ENCODE measurements at regions not wholly inside any gene's neighbourhood (a gene's known extent, or its start where the extent isn't known, plus 50 kb on each side); places are given as distances from the start of the nearest gene placed in this dataset.

DNA sequence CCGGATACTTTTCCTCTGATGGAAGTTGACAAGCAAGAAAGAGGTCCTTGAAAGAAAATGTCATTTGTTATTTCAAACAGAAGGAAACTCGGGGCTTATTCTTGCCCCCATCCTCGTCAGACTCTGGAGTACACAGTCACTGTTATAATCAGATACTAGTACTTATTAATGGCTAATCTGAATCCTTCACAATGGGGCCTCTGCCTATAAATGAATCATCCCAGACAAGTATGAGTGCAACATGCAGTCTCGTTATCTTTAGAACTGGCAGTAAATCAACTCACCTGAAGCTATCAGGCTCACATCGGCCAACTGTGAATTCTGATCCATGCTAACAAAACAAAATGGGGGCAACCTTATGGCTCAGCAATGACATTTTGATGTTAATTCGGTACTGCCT, 216.7 kb downstream of the GRIN2B start:
- no peak for DNase-seq (ENCODE audit: low spot score)

DNA sequence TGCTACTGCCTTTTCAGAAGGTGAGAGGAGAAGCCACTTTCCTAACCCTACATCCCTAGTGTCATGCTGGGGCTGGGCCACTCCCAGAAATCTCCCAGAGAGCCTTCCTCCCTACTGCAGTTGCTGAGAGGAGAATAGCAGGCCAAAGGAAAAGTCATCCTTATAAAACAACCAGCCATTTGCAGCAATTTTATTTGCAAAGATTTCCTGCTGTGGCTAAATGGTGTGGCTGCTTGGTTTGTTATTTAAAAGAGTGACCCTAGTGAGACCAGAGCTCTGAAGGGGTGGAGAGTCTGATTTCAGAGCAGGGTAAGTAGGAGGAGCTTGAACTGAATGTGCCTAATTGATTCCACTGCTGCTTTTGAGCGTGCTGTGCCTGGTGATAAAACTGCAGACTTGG, 232.0 kb downstream of the GRIN2B start:
- no peak for DNase-seq (ENCODE audit: low spot score)

GRCh38 chr12:13745111-13745860, 236.1 kb downstream of the GRIN2B start:
- no peak for DNase-seq (ENCODE audit: low spot score)

DNA sequence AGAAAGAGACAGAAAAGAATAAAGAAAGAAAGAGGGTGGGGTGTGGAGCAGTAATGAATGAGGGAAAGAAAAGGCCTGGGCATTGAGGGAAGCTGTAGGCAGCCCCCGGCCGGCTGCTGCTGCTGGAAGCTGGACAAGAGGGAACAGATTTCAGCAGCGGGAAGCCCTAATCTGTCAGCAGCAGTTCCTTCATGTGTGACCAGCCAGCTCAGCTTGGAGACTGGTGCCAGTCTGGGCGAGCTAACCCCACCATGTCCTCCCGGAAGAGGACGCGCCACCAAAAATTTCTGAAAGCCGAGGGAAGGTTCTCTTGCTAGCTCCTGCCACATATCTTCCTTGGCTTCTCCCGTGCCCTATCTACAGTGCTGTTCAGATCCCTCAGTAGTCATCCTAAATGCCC, 236.8 kb downstream of the GRIN2B start:
- no peak for DNase-seq (ENCODE audit: low spot score)

DNA sequence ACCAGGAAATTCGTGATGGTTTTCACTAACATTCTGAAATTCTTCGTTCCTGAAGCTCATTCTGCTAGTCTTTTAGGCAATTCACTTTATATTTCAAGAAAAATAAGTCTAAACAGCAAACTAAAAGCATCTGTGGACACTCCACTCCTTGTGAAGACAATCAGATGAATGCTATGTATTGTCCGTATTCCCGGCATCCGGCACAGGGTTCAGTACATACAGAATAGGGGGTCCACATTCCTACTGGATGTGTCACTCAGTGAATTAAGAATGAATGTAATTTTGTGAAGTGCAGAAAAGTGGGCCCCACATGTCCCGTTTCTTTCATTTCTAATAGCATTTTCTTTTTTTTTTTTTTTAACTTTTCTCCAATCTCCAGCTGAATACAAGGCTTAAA, 241.3 kb downstream of the GRIN2B start:
- DNase-seq (ENCODE audit: low spot score) = no peak

DNA sequence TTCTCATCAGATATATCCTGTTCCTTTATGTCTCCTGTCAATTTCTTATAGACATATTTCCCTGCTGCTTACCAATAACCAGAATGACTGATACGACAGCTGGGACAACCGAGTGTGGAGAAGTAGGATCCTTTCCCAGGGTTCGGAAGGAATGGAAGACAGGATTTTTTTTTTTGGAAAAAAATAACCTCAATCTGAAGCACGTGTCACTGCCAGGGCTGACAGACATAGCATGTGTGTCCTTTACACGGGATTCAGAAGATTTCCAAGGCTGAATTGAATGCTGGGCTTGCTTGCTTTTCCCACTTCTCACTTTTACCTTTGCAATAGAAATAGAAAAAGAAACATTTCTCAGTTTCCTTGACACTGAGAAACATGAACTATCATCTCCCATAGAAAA, 245.7 kb downstream of the GRIN2B start:
- no peak for DNase-seq (ENCODE audit: low spot score)

- no peak for DNase-seq (ENCODE audit: low spot score)
Observed at GRCh38 chr12:13734584-13735152, 246.7 kb downstream of the GRIN2B start.

DNA sequence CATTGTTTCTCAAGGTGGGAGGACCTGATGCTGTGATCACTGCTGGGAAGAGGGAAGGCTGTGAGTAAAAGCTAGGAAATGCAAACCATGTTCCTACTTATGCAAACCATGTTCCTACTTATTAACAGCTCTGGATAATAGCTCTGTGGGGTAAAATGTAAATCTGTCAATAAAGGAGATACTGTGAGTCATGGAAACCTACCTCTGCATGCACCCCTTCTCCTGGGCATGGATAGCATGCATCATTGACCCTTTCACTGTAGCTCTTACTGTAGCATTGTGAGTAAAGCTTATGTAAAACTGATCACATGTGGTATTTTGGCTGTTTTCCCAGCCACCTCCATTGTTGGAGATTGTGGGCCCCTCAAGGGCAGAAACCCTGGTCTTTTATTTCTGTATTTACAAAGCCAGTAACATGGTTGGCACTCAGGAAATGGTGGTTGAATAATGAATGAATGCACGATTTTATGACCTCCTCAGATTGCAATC, 253.7 kb downstream of the GRIN2B start:
- no peak for DNase-seq (ENCODE audit: low spot score)

GRCh38 chr12:13725049-13725448, 256.4 kb downstream of the GRIN2B start:
- DNase-seq (ENCODE audit: low spot score) = no peak

GRCh38 chr12:13724136-13724535, 257.3 kb downstream of the GRIN2B start:
- DNase-seq (ENCODE audit: low spot score) = no peak

DNA sequence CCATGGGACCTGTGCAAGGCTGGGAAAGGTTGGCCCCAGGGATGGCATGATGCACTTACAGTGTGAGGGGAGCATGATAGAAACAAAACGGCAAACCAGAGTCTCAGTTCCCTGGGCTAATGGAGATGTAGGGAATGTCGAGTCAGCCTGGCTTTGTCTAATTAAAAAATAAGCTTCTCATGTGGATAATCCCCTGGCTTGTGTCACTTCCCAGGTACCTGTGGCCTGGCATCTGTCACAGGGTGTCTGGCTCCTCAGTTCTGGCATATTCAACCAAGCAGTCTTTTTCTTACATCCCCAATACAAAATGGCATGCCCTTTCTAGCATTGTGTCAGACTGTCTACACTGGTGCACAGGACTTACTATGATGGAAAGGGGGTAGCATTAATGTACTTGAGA, 261.4 kb downstream of the GRIN2B start:
- DNase-seq (ENCODE audit: low spot score) = no peak

GRCh38 chr12:13718271-13718670, 263.1 kb downstream of the GRIN2B start:
- no peak for DNase-seq (ENCODE audit: low spot score)

DNA sequence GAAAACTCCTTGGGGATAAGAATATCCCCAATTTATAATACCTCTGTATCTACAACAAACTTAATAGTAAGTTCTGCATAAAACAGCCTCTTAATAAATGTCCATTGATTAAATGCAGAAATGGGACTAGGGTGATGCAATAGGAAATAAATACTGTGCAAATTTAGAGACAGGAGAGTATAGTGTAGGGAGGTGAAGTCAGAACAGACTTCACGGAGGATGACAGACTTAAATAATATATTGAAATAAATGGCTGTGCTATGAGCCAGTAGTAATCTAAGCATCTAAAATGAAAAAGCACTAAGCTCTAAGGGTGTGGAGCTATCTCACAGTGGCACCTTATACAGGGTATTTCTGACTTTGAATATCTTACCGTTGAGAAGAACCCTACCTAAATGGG, 265.3 kb downstream of the GRIN2B start:
- no peak for DNase-seq (ENCODE audit: low spot score)

GRCh38 chr12:13713556-13714410, 267.6 kb downstream of the GRIN2B start:
- DNase-seq (ENCODE audit: low spot score) = no peak

GRCh38 chr12:13707829-13708228, 273.6 kb downstream of the GRIN2B start:
- DNase-seq (ENCODE audit: low spot score) = no peak

DNA sequence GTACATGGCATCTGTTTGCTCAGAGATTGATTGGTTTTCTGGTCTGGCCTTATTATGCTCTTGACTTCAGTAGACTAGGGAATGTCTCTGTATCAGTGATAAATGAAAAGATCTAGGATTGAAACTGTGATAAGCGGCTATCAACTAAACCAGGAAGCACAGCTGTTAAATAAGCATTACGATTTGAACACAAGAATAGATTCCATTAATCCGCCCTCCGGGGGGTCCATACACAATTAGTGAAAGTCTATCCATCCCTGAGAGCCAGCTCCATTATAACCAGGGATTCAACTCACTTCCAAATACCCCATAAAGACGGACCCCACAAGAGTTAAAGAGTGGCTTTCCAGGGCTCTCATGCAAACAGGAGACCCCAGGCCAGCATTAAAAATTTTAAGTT, 279.0 kb downstream of the GRIN2B start:
- no peak for DNase-seq (ENCODE audit: low spot score)

DNA sequence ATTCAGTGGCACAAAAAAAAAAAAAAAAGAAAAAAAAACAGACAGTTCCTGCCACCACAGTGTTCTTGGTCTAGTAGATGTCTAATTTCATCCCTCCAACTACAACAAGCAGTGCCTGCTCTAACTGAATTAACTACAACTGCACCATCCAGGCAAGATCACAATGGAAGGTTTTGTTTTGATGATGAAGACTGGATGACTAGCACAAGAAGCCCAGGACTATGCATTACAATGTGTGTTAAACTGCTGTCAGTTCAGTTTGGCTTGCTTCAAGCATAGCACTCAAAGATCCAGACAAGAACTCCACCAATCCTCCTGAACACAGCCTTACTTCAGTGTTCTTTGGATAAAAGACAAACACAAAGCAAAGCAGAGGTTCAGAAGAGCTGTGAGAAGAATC, 279.9 kb downstream of the GRIN2B start:
- DNase-seq (ENCODE audit: low spot score) = no peak

- no peak for DNase-seq (ENCODE audit: low spot score)
Observed at GRCh38 chr12:13697973-13698372, 283.4 kb downstream of the GRIN2B start.

- no peak for DNase-seq (ENCODE audit: low spot score)
Observed at GRCh38 chr12:13695781-13696180, 285.6 kb downstream of the GRIN2B start.

- DNase-seq (ENCODE audit: low spot score) = no peak
Observed at GRCh38 chr12:13692332-13692731, 289.1 kb downstream of the GRIN2B start.

DNA sequence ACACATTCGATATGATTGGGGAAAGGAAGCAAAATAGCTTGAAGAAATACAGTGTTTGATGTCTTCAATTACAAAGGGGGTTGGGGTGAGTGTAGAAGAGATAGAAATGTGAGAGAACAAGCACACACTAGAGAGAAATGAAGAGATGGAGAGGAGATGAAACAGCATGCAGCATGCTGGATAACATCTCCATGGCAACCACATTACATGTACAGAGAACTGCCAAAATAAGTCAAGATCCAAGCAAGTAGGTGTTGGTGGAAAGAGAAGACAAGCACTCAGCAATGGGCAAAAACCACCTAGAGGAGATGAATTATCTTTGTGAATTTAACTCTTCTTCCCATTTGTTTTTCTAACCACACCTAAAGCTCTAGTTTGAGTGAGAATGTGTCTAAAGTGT, 289.8 kb downstream of the GRIN2B start:
- no peak for DNase-seq (ENCODE audit: low spot score)

- no peak for DNase-seq (ENCODE audit: low spot score)
Observed at GRCh38 chr12:13687633-13688032, 293.8 kb downstream of the GRIN2B start.

DNA sequence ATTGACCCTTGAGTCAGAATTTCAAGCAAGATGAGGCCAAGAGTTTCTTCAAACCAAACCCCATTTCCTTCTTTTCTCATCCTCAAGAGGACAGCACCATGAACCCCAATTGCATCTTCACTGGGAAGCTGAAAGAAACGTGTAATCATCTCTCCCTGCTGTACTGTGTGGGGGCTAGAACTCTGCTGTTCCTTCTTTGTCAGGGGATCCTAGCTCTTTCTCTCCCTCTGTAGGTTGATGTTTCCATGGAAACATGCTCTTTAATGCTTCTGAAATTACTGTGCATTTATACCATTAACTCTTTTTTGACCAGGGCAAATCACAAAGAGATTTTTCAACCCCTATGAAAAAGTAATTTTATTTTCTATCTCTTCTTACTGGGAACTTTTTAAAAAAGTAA, 295.1 kb downstream of the GRIN2B start:
- DNase-seq (ENCODE audit: low spot score) = no peak
